ENCODE measurements at regions not wholly inside any gene's neighbourhood (a gene's known extent, or its start where the extent isn't known, plus 50 kb on each side); places are given as distances from the start of the nearest gene placed in this dataset.

- DNase-seq (ENCODE audit: low read depth in 2 of 2, low spot score in 1 of 2), result no peak
These were observed 51.1 kb downstream of the HYCC1 start for GRCh38 chr7:22962775-22963350.

GRCh38 chr7:22958742-22959141, 55.2 kb downstream of the HYCC1 start:
- no peak for DNase-seq (ENCODE audit: low read depth in 2 of 2, low spot score in 1 of 2)

GRCh38 chr7:22954251-22954650, 59.7 kb downstream of the HYCC1 start:
- DNase-seq (ENCODE audit: low read depth in 2 of 2, low spot score in 1 of 2), result no peak

GRCh38 chr7:22952306-22953015, 61.5 kb downstream of the HYCC1 start:
- no peak for DNase-seq (ENCODE audit: low read depth in 2 of 2, low spot score in 1 of 2)

GRCh38 chr7:22949944-22950343, 64.0 kb downstream of the HYCC1 start:
- DNase-seq (ENCODE audit: low read depth in 2 of 2, low spot score in 1 of 2), result no peak

- DNase-seq (ENCODE audit: low read depth in 2 of 2, low spot score in 1 of 2), result no peak
These were observed 64.7 kb downstream of the HYCC1 start for GRCh38 chr7:22949221-22949620.

GRCh38 chr7:22948770-22949169, 65.2 kb downstream of the HYCC1 start:
- DNase-seq (ENCODE audit: low read depth in 2 of 2, low spot score in 1 of 2), result no peak

GRCh38 chr7:22945584-22945983, 68.3 kb downstream of the HYCC1 start:
- DNase-seq (ENCODE audit: low read depth in 2 of 2, low spot score in 1 of 2), result no peak

- no peak for DNase-seq (ENCODE audit: low read depth in 2 of 2, low spot score in 1 of 2)
These were observed 69.4 kb downstream of the HYCC1 start for GRCh38 chr7:22944510-22944909.

GRCh38 chr7:22944022-22944421, 69.9 kb downstream of the HYCC1 start:
- no peak for DNase-seq (ENCODE audit: low read depth in 2 of 2, low spot score in 1 of 2)

- DNase-seq (ENCODE audit: low read depth in 2 of 2, low spot score in 1 of 2), result no peak
These were observed 71.7 kb downstream of the HYCC1 start for GRCh38 chr7:22942191-22942590.

GRCh38 chr7:22939842-22940241, 74.1 kb downstream of the HYCC1 start:
- no peak for DNase-seq (ENCODE audit: low read depth in 2 of 2, low spot score in 1 of 2)

- no peak for DNase-seq (ENCODE audit: low read depth in 2 of 2, low spot score in 1 of 2)
These were observed 76.0 kb downstream of the HYCC1 start for GRCh38 chr7:22937946-22938345.

- no peak for DNase-seq (ENCODE audit: low read depth in 2 of 2, low spot score in 1 of 2)
These were observed 77.7 kb downstream of the HYCC1 start for GRCh38 chr7:22936246-22936645.

- DNase-seq (ENCODE audit: low read depth in 2 of 2, low spot score in 1 of 2), result no peak
These were observed 78.7 kb downstream of the HYCC1 start for GRCh38 chr7:22935269-22935668.

- DNase-seq (ENCODE audit: low read depth in 2 of 2, low spot score in 1 of 2), result no peak
These were observed 79.4 kb downstream of the HYCC1 start for GRCh38 chr7:22934473-22935065.

- DNase-seq (ENCODE audit: low read depth in 2 of 2, low spot score in 1 of 2), result no peak
These were observed 79.9 kb downstream of the HYCC1 start for GRCh38 chr7:22934023-22934422.

GRCh38 chr7:22932896-22933295, 81.0 kb downstream of the HYCC1 start:
- DNase-seq (ENCODE audit: low read depth in 2 of 2, low spot score in 1 of 2), result no peak

- no peak for DNase-seq (ENCODE audit: low read depth in 2 of 2, low spot score in 1 of 2)
These were observed 82.9 kb downstream of the HYCC1 start for GRCh38 chr7:22931011-22931410.

- DNase-seq (ENCODE audit: low read depth in 2 of 2, low spot score in 1 of 2), result no peak
These were observed 91.6 kb downstream of the HYCC1 start for GRCh38 chr7:22922307-22922706.

GRCh38 chr7:22921386-22922086, 92.4 kb downstream of the HYCC1 start:
- DNase-seq (ENCODE audit: low read depth in 2 of 2, low spot score in 1 of 2), result no peak

- DNase-seq (ENCODE audit: low read depth in 2 of 2, low spot score in 1 of 2), result no peak
These were observed 93.3 kb downstream of the HYCC1 start for GRCh38 chr7:22920672-22921071.

Data from stimulated activated CD8-positive, alpha-beta memory T cell treated with anti-CD3 and anti-CD28 coated beads, Interleukin-4, amount 100 ng/mL, for 4 hours (primary cell).